Upper lobe of left lung (tissue), 4 donors: ENCODE measurements at regions not wholly inside any gene's neighbourhood (a gene's known extent, or its start where the extent isn't known, plus 50 kb on each side); places are given as distances from the start of the nearest gene placed in this dataset.

Experiments used
- EP300 ChIP-seq, 4 donors: sonication (generic); formaldehyde crosslinking; IDR thresholded peaks; one replicate each; pipeline ENCODE4 v1.5.1; 2017; ENCODE audit warnings: antibody characterized with exemption in 4 of 4, control low read depth in 2 of 4
- POLR2A ChIP-seq, 4 donors: fragments of 450-650 bp; IDR thresholded peaks; one replicate each; pipeline ENCODE4 v1.5.1; 2016 to 2017; ENCODE audit warnings: antibody characterized with exemption in 4 of 4, mild to moderate bottlenecking in 2 of 4
- POLR2AphosphoS5 ChIP-seq, 2 donors: sonication (generic); formaldehyde crosslinking; IDR thresholded peaks; one replicate each; pipeline ENCODE4 v1.5.1; 2017; ENCODE audit warnings: antibody characterized with exemption in 2 of 2
- TF ChIP-seq, protein P1 (sequence below), 6 experiments: fragments of 450-650 bp in 4 of 6; fragments of 200-600 bp in 2 of 6; sonication (generic) in 2 of 6; IDR thresholded peaks; one replicate each; pipeline ENCODE4 v1.5.1; 2016 to 2019; ENCODE audit warnings: antibody characterized with exemption in 6 of 6

DNA sequence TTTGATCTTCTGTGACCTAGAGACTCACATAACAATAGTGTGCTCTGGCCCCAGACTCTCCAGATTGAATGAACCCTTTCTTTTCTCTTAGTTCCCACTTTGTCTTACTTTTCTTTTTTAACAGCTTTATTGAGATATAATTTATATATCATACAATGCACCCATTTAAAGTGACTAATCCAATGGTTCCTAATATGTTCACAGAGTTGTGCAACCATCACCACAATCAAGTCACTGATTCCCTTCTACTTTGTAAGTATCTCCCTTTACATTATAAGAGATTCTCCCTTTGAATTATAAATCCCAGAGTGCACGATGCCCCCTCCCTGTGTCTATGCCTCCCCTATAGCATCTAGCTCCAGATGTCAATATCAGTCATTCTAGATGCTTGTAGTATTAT, 172.4 kb downstream of the HINT1 start:
- TF ChIP-seq, protein P1, sequence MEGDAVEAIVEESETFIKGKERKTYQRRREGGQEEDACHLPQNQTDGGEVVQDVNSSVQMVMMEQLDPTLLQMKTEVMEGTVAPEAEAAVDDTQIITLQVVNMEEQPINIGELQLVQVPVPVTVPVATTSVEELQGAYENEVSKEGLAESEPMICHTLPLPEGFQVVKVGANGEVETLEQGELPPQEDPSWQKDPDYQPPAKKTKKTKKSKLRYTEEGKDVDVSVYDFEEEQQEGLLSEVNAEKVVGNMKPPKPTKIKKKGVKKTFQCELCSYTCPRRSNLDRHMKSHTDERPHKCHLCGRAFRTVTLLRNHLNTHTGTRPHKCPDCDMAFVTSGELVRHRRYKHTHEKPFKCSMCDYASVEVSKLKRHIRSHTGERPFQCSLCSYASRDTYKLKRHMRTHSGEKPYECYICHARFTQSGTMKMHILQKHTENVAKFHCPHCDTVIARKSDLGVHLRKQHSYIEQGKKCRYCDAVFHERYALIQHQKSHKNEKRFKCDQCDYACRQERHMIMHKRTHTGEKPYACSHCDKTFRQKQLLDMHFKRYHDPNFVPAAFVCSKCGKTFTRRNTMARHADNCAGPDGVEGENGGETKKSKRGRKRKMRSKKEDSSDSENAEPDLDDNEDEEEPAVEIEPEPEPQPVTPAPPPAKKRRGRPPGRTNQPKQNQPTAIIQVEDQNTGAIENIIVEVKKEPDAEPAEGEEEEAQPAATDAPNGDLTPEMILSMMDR (IDR thresholded peaks at IDR 0.05) = no peak
- TF ChIP-seq POLR2AphosphoS5 (IDR thresholded peaks at IDR 0.05) (no peak), EP300 (IDR thresholded peaks at IDR 0.05) (no peak), POLR2A (IDR thresholded peaks at IDR 0.05) (no peak)
